Omental fat pad (tissue), 3 donors: ENCODE measurements at regions not wholly inside any gene's neighbourhood (a gene's known extent, or its start where the extent isn't known, plus 50 kb on each side); places are given as distances from the start of the nearest gene placed in this dataset.

ENCODE experiments used
- ATAC-seq: fragments of 150-250 bp; one replicate; pipeline ENCODE4 v1.9.1; 2016; ENCODE audit warnings: mild to moderate bottlenecking, moderate library complexity; ENCODE audit not compliant: low FRiP score
- DNase-seq: peaks from one replicate; pipeline ENCODE4 v3.0.0-alpha.2; 2019; ENCODE audit warnings: low spot score
- TF ChIP-seq, protein P1 (sequence below), 3 donors: fragments of 450-650 bp; IDR thresholded peaks; one replicate each; pipeline ENCODE4 v1.5.1; 2016 to 2017; ENCODE audit warnings: antibody characterized with exemption in 3 of 3, mild to moderate bottlenecking in 3 of 3, moderate library complexity in 2 of 3

DNA sequence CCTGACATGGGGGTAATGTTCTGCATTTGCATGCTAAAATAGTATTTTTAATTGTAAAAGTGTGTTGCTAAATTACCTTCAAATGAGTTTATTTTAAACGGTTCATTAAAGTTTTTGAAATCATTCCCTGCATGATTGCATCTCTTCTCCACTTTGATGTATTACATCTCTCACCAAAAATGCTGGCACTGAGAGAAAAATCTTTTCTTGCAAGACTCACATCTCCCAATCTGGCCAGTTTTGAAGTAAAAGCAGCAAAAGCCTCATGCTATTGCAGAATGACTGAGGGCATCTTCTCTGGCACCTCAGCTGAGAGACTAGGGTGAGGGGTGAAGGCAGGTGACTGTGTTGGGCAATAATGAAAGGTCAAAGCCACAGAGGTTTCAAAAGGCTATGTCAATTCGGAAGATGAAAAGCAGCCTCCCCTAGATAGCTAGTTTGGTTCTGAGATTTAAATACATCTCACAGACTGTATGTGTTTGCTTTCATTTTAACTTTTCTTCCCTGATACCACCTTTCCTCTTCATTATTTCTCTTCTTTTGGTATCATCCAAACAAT lies 292.2 kb upstream of the RAG2 start:
- TF ChIP-seq, protein P1, sequence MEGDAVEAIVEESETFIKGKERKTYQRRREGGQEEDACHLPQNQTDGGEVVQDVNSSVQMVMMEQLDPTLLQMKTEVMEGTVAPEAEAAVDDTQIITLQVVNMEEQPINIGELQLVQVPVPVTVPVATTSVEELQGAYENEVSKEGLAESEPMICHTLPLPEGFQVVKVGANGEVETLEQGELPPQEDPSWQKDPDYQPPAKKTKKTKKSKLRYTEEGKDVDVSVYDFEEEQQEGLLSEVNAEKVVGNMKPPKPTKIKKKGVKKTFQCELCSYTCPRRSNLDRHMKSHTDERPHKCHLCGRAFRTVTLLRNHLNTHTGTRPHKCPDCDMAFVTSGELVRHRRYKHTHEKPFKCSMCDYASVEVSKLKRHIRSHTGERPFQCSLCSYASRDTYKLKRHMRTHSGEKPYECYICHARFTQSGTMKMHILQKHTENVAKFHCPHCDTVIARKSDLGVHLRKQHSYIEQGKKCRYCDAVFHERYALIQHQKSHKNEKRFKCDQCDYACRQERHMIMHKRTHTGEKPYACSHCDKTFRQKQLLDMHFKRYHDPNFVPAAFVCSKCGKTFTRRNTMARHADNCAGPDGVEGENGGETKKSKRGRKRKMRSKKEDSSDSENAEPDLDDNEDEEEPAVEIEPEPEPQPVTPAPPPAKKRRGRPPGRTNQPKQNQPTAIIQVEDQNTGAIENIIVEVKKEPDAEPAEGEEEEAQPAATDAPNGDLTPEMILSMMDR (IDR thresholded peaks at IDR 0.05): no peak
- no peak for DNase-seq
- ATAC-seq: no peak

DNA sequence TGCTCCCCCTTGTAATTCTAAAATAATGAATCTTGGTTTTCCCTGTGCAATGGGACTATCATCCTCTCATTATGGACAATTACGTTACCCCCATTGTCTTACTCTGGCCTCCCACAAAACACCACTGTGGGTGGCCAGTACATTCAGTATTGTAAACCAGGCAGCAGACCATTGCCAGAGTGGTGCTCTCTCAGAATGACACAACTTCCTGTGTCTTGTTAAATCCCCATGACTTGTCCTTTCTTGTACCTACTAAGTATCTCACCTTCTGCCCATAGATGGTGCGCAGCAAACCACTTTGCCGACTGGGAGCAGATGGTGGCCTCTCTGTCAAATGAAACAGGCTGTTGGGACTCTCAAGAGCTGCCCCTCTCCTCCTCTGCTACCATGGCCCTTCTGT lies 287.1 kb upstream of the RAG2 start:
- no peak for DNase-seq
- TF ChIP-seq, protein P1 (IDR thresholded peaks at IDR 0.05): no peak
- no peak for ATAC-seq

DNA sequence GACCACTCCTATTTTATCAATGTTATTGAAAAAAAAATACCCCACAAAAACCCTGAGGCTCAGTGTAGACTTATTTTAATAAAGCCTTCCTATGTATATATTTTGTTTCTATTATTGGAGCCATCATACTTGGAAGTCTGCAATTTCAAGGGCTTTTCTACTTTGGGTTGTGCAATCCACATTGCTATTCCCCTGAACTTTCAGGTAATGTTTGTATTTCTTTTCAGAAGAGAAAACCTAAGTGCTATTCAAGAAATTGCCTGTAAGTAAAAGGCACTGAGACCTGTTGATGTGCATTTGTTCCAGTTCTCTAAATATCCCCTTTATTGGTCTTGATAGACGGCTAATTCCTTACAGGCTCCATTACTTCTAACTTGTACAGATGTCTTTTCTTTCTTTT lies 280.7 kb upstream of the RAG2 start:
- TF ChIP-seq, protein P1 (IDR thresholded peaks at IDR 0.05): no peak
- ATAC-seq (no peak), DNase-seq (no peak)

DNA sequence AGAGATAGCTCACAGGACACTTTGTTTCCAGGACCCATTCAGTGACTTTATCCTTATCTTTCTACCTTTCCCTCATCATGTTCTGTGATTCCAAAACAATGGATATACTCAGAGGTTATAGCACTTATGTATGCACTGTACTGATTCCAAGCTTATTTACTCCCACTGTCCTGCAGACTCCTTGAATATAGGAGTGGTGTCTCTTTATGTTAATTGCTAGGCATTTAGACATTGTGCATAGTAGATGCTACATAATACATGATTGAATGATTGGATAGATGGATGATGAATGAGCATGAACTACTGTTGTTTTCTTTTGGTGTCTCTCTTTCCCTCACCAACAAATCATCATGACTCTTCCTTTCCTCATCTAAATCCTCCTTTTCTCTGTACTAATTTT lies 279.1 kb upstream of the RAG2 start:
- DNase-seq (no peak), ATAC-seq (no peak)
- TF ChIP-seq, protein P1 (IDR thresholded peaks at IDR 0.05): no peak

DNA sequence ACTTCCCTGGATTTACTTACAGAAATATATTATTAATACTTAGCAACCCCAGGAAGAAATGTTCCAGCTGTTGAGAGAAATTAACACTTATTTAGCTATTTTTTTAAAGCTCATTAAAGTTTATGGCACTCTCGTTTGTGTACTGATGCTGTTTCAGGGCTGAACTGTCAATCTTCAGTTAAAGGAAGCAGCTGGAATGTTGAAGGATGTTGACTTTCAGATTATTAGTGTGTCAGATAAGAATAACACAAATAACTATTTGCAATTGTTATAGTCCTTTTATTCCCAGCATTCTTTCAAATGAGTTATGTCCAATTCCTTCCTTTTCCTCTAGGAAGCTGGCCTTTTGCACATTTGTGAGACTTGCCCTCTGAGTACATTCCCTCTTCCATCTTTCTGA lies 278.2 kb upstream of the RAG2 start:
- DNase-seq (no peak), ATAC-seq (no peak)
- TF ChIP-seq, protein P1 (IDR thresholded peaks at IDR 0.05): no peak

DNA sequence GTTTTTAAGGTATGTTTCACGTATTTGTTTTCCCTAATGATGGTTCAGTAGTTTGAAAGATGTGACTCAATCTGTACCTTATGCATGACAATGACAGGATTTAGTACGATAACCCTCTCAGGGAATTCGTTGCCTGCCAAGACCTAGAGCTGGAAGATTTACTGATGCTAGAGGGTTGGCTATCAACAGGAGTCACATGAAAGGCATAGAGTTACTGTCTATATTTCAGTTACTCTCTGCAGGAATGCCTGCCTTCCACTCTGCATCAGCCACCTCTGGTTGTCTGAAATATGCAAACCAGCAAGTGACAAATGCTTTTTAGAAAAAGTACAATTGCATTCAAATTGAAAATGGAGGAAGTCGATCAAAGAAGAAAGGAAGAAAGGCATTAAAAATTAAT lies 276.3 kb upstream of the RAG2 start:
- TF ChIP-seq, protein P1 (IDR thresholded peaks at IDR 0.05): no peak
- ATAC-seq: no peak
- no peak for DNase-seq

DNA sequence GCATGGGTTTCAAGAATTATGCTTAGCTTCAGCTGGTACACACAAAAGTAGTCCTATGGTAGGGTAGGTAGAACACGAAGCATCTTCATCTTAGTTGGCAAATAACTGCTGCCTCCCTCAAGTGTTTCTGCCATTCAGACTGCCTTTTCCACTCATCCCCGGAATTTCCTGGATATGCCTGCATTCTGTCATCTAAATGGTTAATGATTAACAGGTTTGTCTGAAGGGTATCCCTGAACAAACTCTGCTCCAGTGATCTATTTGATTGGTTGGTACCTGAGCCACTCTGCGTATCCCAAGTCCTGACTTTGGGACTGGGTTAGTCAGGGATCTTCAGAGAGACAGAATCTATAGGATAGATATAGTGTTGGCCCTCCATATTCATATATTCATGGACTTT lies 272.3 kb upstream of the RAG2 start:
- ATAC-seq (no peak), DNase-seq (no peak)
- TF ChIP-seq, protein P1 (IDR thresholded peaks at IDR 0.05): no peak
